Dendritic cell treated with granulocyte-macrophage colony-stimulating factor and Interleukin-4, amounts not matched to agents 40 ng/mL and 50 ng/mL, for 4 days (primary cell): ENCODE measurements at regions not wholly inside any gene's neighbourhood (a gene's known extent, or its start where the extent isn't known, plus 50 kb on each side); places are given as distances from the start of the nearest gene placed in this dataset.

Source experiments
- H3K27ac Mint-ChIP-seq: one replicate; pipeline ENCODE4 v1.8.0; 2022; ENCODE audit warnings: mild to moderate bottlenecking, mixed read lengths
- H3K27me3 Mint-ChIP-seq: one replicate; pipeline ENCODE4 v1.8.0; 2022; ENCODE audit warnings: mild to moderate bottlenecking, mixed read lengths
- H3K36me3 Mint-ChIP-seq: one replicate; pipeline ENCODE4 v1.8.0; 2022; ENCODE audit warnings: low read depth, mixed read lengths
- H3K4me1 Mint-ChIP-seq: one replicate; pipeline ENCODE4 v1.8.0; 2022; ENCODE audit warnings: low read depth, mixed read lengths
- H3K4me3 Mint-ChIP-seq: one replicate; pipeline ENCODE4 v1.8.0; 2022; ENCODE audit warnings: mild to moderate bottlenecking, moderate library complexity, mixed read lengths
- H3K9me3 Mint-ChIP-seq: one replicate; pipeline ENCODE4 v1.8.0; 2022; ENCODE audit warnings: mixed read lengths
- intact Hi-C: fragments of 100-400 bp; cut with micrococcal nuclease; formaldehyde crosslinking; loops from one replicate; pipeline ENCODE4 v1.15.0; 2022

GRCh38 chr20:60064554-60065196, 106.5 kb downstream of the CDH26 start:
- no peak overlapping the region for H3K4me3 Mint-ChIP-seq
- peaks cover 14% of the 10 kb centered on the region for H3K36me3 Mint-ChIP-seq
- H3K27me3 Mint-ChIP-seq = no peaks in the 10 kb centered on the region
- H3K27ac Mint-ChIP-seq = no peak overlapping the region
- intact Hi-C loops = no loop called here
- H3K4me1 Mint-ChIP-seq = peaks cover 19% of the 10 kb centered on the region
- no peaks in the 10 kb centered on the region for H3K9me3 Mint-ChIP-seq

- Mint-ChIP-seq H3K27ac (no peak overlapping the region), H3K4me3 (no peak overlapping the region), H3K36me3 (peaks cover 14% of the 10 kb centered on the region), H3K9me3 (no peaks in the 10 kb centered on the region), H3K4me1 (peaks cover 7% of the 10 kb centered on the region), H3K27me3 (no peaks in the 10 kb centered on the region)
- intact Hi-C loops = no loop called here
These were observed 107.7 kb downstream of the CDH26 start for GRCh38 chr20:60065741-60066437.

DNA sequence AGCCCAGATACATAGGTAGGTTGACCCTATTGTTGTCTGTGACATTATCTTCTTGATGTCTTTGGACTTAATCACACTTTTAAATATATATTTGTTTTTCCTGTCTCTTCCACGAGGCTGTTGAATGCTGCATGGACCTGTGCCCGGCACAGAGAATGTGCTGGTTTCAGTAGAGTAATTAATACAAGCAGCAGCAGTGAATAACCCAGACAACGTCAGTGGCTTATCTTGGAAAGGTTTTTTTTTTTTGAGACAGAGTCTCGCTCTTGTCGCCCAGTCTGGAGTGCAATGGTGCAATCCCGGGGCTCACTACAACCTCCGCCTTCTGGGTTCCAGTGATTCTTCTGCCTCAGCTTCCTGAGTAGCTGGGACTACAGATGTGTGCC, 108.2 kb downstream of the CDH26 start:
- Mint-ChIP-seq H3K9me3 (no peaks in the 10 kb centered on the region), H3K4me1 (peaks cover 7% of the 10 kb centered on the region), H3K27me3 (no peaks in the 10 kb centered on the region), H3K36me3 (peaks cover 14% of the 10 kb centered on the region), H3K27ac (no peak overlapping the region), H3K4me3 (no peak overlapping the region)
- intact Hi-C loops = no loop called here

GRCh38 chr20:60068509-60068908, 110.3 kb downstream of the CDH26 start:
- H3K27ac Mint-ChIP-seq = no peak overlapping the region
- no peaks in the 10 kb centered on the region for H3K27me3 Mint-ChIP-seq
- no peaks in the 10 kb centered on the region for H3K4me1 Mint-ChIP-seq
- intact Hi-C loops = no loop called here
- H3K36me3 Mint-ChIP-seq = peaks cover 14% of the 10 kb centered on the region
- no peak overlapping the region for H3K4me3 Mint-ChIP-seq
- peaks cover 7% of the 10 kb centered on the region for H3K9me3 Mint-ChIP-seq

GRCh38 chr20:60069656-60070055, 111.4 kb downstream of the CDH26 start:
- Mint-ChIP-seq H3K27me3 (no peaks in the 10 kb centered on the region), H3K4me3 (no peak overlapping the region), H3K4me1 (no peaks in the 10 kb centered on the region), H3K9me3 (peaks cover 7% of the 10 kb centered on the region), H3K36me3 (peaks cover 8% of the 10 kb centered on the region), H3K27ac (no peak overlapping the region)
- intact Hi-C loops = no loop called here

DNA sequence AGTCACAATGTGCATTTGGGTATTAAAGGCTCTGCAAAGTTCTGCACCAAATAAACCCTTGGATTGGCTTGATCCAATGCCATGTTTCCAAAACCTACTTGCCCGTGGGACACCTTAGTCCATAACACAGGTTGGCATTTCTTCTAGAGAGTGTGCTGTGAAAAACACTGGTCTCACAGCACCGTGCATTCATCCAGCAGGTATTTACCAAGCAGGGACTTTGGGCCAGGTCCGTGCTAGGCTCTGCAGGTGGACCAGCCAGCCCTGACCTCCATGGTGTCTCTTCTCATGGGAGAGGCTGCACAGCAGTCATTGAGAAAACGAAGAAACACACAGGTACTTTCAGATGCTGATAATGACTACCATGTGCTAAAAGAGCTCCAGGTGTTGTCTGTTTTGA, 112.6 kb downstream of the CDH26 start:
- Mint-ChIP-seq H3K4me1 (no peaks in the 10 kb centered on the region), H3K27me3 (no peaks in the 10 kb centered on the region), H3K9me3 (peaks cover 7% of the 10 kb centered on the region), H3K27ac (no peak overlapping the region), H3K4me3 (no peak overlapping the region), H3K36me3 (peaks cover 8% of the 10 kb centered on the region)
- intact Hi-C loops = no loop called here

DNA sequence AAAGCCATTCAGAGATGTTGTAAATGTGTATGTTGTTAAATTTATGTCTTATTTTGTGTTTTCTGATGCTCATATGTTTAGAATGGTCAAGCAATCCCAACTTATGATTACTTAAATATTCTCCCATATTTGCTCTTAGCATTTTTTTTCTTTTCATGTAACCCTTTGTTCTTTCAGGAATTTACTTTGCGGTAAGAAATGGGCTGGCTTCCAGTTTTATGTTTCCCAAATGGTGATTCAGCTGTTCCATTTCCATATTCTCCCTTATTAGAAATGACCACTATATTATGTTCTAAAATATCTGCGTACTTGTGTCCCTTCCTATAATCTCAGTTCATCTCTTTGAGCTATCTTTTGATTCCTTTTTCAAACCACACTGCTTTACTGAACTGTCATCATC, 113.7 kb downstream of the CDH26 start:
- Mint-ChIP-seq H3K36me3 (peaks cover 4% of the 10 kb centered on the region), H3K27me3 (no peaks in the 10 kb centered on the region), H3K27ac (no peak overlapping the region), H3K4me1 (no peaks in the 10 kb centered on the region), H3K4me3 (no peak overlapping the region), H3K9me3 (peaks cover 7% of the 10 kb centered on the region)
- intact Hi-C loops = no loop called here

- H3K9me3 Mint-ChIP-seq = peaks cover 7% of the 10 kb centered on the region
- H3K4me1 Mint-ChIP-seq = peaks cover 9% of the 10 kb centered on the region
- no peak overlapping the region for H3K27ac Mint-ChIP-seq
- H3K4me3 Mint-ChIP-seq = no peak overlapping the region
- intact Hi-C loops = no loop called here
- no peaks in the 10 kb centered on the region for H3K36me3 Mint-ChIP-seq
- no peaks in the 10 kb centered on the region for H3K27me3 Mint-ChIP-seq
These were observed 114.9 kb downstream of the CDH26 start for GRCh38 chr20:60073086-60073485.

DNA sequence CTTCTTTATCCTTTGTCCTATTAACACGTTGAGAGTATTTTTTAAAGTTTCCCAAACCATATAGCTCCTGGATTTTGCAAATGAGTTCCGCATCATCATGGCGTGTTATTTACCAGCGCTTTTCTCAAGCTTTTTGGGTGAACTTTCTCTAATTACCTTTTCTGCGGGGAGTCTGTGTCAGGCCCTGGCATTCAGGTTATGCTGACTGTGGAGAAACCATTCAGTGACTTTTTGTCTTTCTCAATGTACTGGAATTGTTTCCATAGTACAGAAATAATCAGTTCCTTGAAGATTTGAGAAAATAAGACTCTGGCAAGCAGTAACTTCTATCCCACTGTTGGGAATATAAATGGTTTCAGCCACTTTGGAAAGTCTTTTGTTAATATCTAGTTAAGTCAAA, 115.3 kb downstream of the CDH26 start:
- peaks cover 14% of the 10 kb centered on the region for H3K4me1 Mint-ChIP-seq

DNA sequence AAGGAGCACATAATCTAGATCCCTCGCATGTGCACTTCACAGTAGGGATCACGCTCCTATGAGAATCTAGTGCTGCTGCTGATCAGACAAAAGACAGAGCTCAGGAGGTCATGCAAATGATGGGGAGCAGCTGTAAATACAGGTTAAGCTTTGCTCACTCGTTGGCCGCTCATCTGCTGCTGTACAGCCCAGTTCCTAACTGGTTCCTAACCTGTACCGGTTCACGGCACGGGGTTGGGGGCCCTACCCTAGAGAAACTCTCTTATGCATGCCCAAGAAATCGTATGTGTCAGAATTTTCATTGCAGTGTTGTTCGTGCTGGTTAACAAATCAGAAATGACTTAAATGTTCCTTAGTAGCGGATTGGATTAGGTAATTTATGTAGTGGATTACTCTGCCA, 116.1 kb downstream of the CDH26 start:
- intact Hi-C loops = no loop called here
- Mint-ChIP-seq H3K4me3 (no peak overlapping the region), H3K9me3 (peaks cover 7% of the 10 kb centered on the region), H3K4me1 (peaks cover 21% of the 10 kb centered on the region), H3K27ac (no peak overlapping the region), H3K27me3 (no peaks in the 10 kb centered on the region), H3K36me3 (no peaks in the 10 kb centered on the region)

More for the DNA sequence above, 115.3 kb downstream of the CDH26 start:
- no peak overlapping the region for H3K27ac Mint-ChIP-seq
- no peaks in the 10 kb centered on the region for H3K27me3 Mint-ChIP-seq
- intact Hi-C loops = no loop called here
- H3K36me3 Mint-ChIP-seq = no peaks in the 10 kb centered on the region
- no peak overlapping the region for H3K4me3 Mint-ChIP-seq
- H3K9me3 Mint-ChIP-seq = peaks cover 7% of the 10 kb centered on the region

DNA sequence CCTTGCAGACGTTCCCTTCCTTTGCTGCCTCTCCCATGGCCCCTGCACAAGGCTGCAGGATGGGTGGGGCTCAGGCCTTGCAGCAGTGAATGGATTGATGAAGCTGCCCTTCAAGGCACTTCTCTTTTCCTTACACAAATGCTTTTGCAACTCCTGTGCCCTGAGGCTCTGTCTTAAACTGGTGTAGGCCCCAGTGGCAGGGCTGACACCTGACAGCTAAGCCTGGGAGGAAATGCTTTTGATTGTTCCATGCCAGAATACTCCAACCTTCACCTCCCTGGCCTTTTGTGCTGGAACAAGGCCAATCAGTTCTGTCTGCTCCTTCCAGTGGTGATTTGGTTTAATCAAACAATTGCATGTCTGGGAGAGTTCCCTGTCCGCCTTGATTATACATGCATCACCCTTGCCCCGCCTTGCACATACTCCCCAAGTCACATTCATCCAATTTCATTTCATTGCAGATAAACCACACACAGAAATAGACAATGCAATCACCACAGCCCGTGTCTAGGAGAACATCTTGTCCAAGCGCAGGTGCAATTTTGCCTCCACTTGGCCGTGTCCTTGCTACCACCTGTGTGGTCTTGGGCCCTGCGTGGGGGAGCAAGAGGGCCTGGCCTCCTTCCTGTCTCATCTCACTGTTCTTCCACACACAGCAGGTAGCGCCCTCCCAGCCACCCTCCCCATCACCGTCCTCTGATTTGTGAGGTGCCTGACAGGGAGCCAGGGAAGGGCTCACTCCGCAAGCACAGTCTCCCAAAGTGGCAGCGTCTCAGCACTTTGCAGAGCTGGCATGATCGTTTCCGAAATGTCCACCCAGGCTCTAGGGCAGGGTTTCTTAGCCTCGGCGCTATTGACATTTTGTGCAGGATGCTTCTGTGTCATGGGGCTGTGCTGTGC, 120.4 kb downstream of the CDH26 start:
- Mint-ChIP-seq H3K4me3 (no peak overlapping the region), H3K4me1 (peaks cover 35% of the 10 kb centered on the region), H3K9me3 (no peaks in the 10 kb centered on the region), H3K27me3 (no peaks in the 10 kb centered on the region), H3K36me3 (no peaks in the 10 kb centered on the region), H3K27ac (no peak overlapping the region)
- intact Hi-C loops = no loop called here

DNA sequence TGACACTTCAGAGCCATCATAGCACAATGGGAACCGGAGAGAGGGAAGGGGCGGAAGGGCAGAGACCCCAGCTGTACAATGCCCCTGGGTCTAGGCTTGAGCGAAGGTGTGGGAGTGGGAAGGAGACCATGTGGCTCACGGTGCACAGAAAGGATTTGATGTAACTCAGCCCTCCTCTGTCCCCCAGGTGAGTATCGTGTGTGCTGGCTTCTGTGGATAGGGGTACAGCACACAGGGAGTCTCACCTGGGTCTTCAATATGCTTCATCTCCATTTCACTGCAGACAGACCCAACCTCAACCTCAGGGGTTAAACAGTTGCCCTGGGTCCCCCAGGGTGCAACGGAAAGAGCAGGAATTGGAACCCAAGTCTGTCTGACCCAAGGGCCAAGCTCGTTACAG, 122.2 kb downstream of the CDH26 start:
- H3K36me3 Mint-ChIP-seq = no peaks in the 10 kb centered on the region
- H3K4me3 Mint-ChIP-seq = no peak overlapping the region
- H3K4me1 Mint-ChIP-seq = peaks cover 42% of the 10 kb centered on the region
- no peak overlapping the region for H3K27ac Mint-ChIP-seq
- no peaks in the 10 kb centered on the region for H3K9me3 Mint-ChIP-seq
- intact Hi-C loops = no loop called here
- H3K27me3 Mint-ChIP-seq = peaks cover 1% of the 10 kb centered on the region

DNA sequence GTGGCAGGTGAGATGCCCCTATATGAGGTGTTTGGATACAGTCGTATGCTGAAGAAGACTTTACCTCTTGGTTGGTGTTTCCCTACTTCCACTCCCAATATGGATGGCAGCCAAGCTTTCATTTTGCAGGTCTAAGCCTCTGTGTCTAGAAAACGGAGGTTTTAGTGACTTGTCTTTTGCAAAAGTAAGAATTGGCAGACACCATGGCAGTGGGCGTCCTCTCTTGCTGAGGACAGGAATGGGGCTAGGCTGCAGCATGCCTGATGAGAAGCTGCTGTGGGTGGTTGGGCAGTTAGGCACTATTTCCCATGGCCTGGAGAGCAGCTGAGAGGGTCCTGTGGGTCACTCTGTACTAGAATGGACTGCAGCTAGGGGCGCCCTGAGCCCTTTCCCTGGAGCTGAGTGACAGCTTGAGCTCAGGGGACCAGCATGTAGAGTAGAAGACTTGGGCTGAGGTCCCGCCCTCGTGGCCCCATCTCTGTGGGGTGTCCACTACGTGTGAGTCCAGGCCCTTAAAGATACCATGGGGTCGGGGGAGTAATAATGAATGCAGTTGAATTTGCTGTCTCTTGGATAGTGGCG, 127.4 kb downstream of the CDH26 start:
- intact Hi-C loops = no loop called here
- H3K4me1 Mint-ChIP-seq = peaks cover 30% of the 10 kb centered on the region
- H3K27ac Mint-ChIP-seq = no peak overlapping the region
- H3K4me3 Mint-ChIP-seq = no peak overlapping the region
- H3K36me3 Mint-ChIP-seq = no peaks in the 10 kb centered on the region
- peaks cover 31% of the 10 kb centered on the region for H3K27me3 Mint-ChIP-seq
- no peaks in the 10 kb centered on the region for H3K9me3 Mint-ChIP-seq
